ENCODE measurements at regions not wholly inside any gene's neighbourhood (a gene's known extent, or its start where the extent isn't known, plus 50 kb on each side); places are given as distances from the start of the nearest gene placed in this dataset.

- no peak for TF ChIP-seq ATF2 (IDR thresholded peaks at IDR 0.05; ENCODE audit: low read length)
- TF ChIP-seq JUN (IDR thresholded peaks at IDR 0.05; ENCODE audit: low read depth, low read length) = no peak
- no peak for TF ChIP-seq CHD1 (IDR thresholded peaks at IDR 0.05; ENCODE audit: low read depth, low read length)
These were observed 165.1 kb upstream of the SLC24A3 start (continued) for GRCh38 chr20:19047040-19047950.

Measured in H1 (cell line).